ENCODE measurements at regions not wholly inside any gene's neighbourhood (a gene's known extent, or its start where the extent isn't known, plus 50 kb on each side); places are given as distances from the start of the nearest gene placed in this dataset.

- TF ChIP-seq POLR2AphosphoS5 (IDR thresholded peaks at IDR 0.05; ENCODE audit: borderline replicate concordance, low read depth, low read length) (no peak), EZH2 (IDR thresholded peaks at IDR 0.05) (no peak)
Observed at GRCh38 chr4:27381815-27382214, 521.2 kb downstream of the STIM2 start.
